NT2/D1 (cell line): ENCODE measurements at regions not wholly inside any gene's neighbourhood (a gene's known extent, or its start where the extent isn't known, plus 50 kb on each side); places are given as distances from the start of the nearest gene placed in this dataset.

ENCODE experiments used
- DNase-seq: peaks from one replicate; pipeline ENCODE4 v3.0.0-alpha.2; 2011; ENCODE audit warnings: low read depth, low spot score
- H3K27me3 ChIP-seq: 2 replicates; pipeline ENCODE4 v1.6.0; 2011; ENCODE audit warnings: mild to moderate bottlenecking; ENCODE audit not compliant: insufficient read length, insufficient read depth
- H3K36me3 ChIP-seq: 2 replicates; pipeline ENCODE4 v1.6.1; 2011; ENCODE audit warnings: mild to moderate bottlenecking, low read length, mixed read lengths; ENCODE audit not compliant: insufficient read depth, insufficient read length
- H3K4me1 ChIP-seq: 2 replicates; pipeline ENCODE4 v1.5.1; 2011; ENCODE audit not compliant: insufficient read depth, insufficient read length
- H3K4me3 ChIP-seq: 2 replicates; pipeline ENCODE4 v1.5.1; 2011; ENCODE audit warnings: low read depth; ENCODE audit not compliant: insufficient read length
- H3K9ac ChIP-seq: 2 replicates; pipeline ENCODE4 v1.6.0; 2011; ENCODE audit warnings: low read depth; ENCODE audit not compliant: insufficient read length
- H3K9me3 ChIP-seq: 2 replicates; pipeline ENCODE4 v1.5.1; 2011; ENCODE audit warnings: mild to moderate bottlenecking, low read length; ENCODE audit not compliant: insufficient read depth
- SUZ12 ChIP-seq: IDR thresholded peaks from 2 replicates; pipeline ENCODE4 v1.6.1; 2011; ENCODE audit not compliant: insufficient read length, insufficient read depth; ENCODE audit errors: extremely low read depth
- YY1 ChIP-seq: IDR thresholded peaks from 2 replicates; pipeline ENCODE4 v1.6.1; 2011; ENCODE audit not compliant: insufficient read length, insufficient read depth
- ZNF274 ChIP-seq: IDR thresholded peaks from 2 replicates; pipeline ENCODE4 v1.6.1; 2011; ENCODE audit warnings: mild to moderate bottlenecking, low read depth, low read length

- no peak for DNase-seq
- Histone ChIP-seq H3K4me3 (no peak overlapping the region), H3K9me3 (no peaks in the 10 kb centered on the region), H3K27me3 (no peaks in the 10 kb centered on the region), H3K9ac (no peak overlapping the region), H3K4me1 (no peaks in the 10 kb centered on the region), H3K36me3 (no peaks in the 10 kb centered on the region)
- TF ChIP-seq ZNF274 (no peak), SUZ12 (no peak), YY1 (no peak)
Observed at GRCh38 chr17:6177941-6178694, 107.9 kb downstream of the WSCD1 start.
